Panc1 (cell line): ENCODE measurements at regions not wholly inside any gene's neighbourhood (a gene's known extent, or its start where the extent isn't known, plus 50 kb on each side); places are given as distances from the start of the nearest gene placed in this dataset.
"Not testable (repeated sequence)": the region's sequence is repeated elsewhere in the genome, so short reads cannot be mapped to it uniquely, and the experiment has no call there.

ENCODE experiments used
- ATAC-seq: fragments of 200-7000 bp; cut with Tn5 transposase; 2 replicates; pipeline ENCODE4 v1.9.1; 2020; ENCODE audit warnings: mild to moderate bottlenecking, moderate library complexity
- BruUV-seq: library from RNA; stranded (reverse); fragments of 400-500 nt; replicated peaks from 2 replicates; lab custom pipeline; 2021; lab: Mats Ljungman, UMichigan
- CTCF ChIA-PET: fragments of 300-600 bp; sonication (Branson Sonifier 250); formaldehyde crosslinking; loops from one replicate; lab custom pipeline; 2022; ENCODE audit warnings: antibody characterized with exemption; lab: Charles Lee
- POLR2A ChIA-PET: fragments of 300-600 bp; sonication (Branson Sonifier 250); formaldehyde crosslinking; loops from one replicate; lab custom pipeline; 2022; ENCODE audit warnings: antibody characterized with exemption; lab: Charles Lee
- DNase-seq: peaks from one replicate; pipeline ENCODE4 v3.0.0-alpha.2; 2010; ENCODE audit warnings: low read depth, low spot score
- H3K27ac ChIP-seq: 2 replicates; pipeline ENCODE4 v1.5.1; 2011; ENCODE audit warnings: mild to moderate bottlenecking, low read length, inconsistent platforms
- H3K27me3 ChIP-seq: fragments of 200-500 bp; sonication (Bioruptor generic); 2 replicates; pipeline ENCODE4 v1.6.0; 2014; ENCODE audit warnings: low read length, inconsistent platforms; ENCODE audit not compliant: control insufficient read depth, insufficient read depth
- H3K36me3 ChIP-seq: fragments of 200-500 bp; sonication (Bioruptor generic); 2 replicates; pipeline ENCODE4 v1.5.1; 2014; ENCODE audit warnings: inconsistent platforms, mild to moderate bottlenecking, low read length, moderate library complexity; ENCODE audit not compliant: control insufficient read depth, insufficient read depth
- H3K4me1 ChIP-seq: 2 replicates; pipeline ENCODE4 v1.5.1; 2011; ENCODE audit warnings: inconsistent platforms, mild to moderate bottlenecking, low read length, moderate library complexity; ENCODE audit not compliant: control insufficient read depth, insufficient read depth
- H3K4me3 ChIP-seq, 2 experiments: 2 replicates each; pipeline ENCODE4 v1.5.1; 2011 to 2012; ENCODE audit warnings: low read depth in 2 of 2, low read length in 2 of 2, mild to moderate bottlenecking in 2 of 2, inconsistent platforms in 1 of 2, moderate library complexity in 1 of 2
- H3K9me3 ChIP-seq: fragments of 200-500 bp; sonication (Bioruptor generic); 2 replicates; pipeline ENCODE4 v1.5.1; 2014; ENCODE audit warnings: low read depth, mild to moderate bottlenecking, inconsistent platforms, low read length, moderate library complexity; ENCODE audit not compliant: control insufficient read depth, insufficient read depth
- POLR2AphosphoS5 ChIP-seq: IDR thresholded peaks from 2 replicates; pipeline ENCODE4 v1.6.1; 2012; ENCODE audit warnings: mild to moderate bottlenecking, low read depth, low read length, moderate library complexity
- SIN3A ChIP-seq: IDR thresholded peaks from 2 replicates; pipeline ENCODE4 v1.6.1; 2012; ENCODE audit warnings: low read depth, mild to moderate bottlenecking, low read length, moderate library complexity, borderline replicate concordance; ENCODE audit not compliant: insufficient read depth
- TCF7L2 ChIP-seq: IDR thresholded peaks from 2 replicates; pipeline ENCODE4 v1.6.1; 2011; ENCODE audit warnings: mild to moderate bottlenecking, low read depth, low read length, inconsistent platforms
- in situ Hi-C: cut with HindIII; loops from 2 replicates; pipeline ENCODE4 v1.10.0; 2016; ENCODE audit warnings: low sequenced_read_pairs, low pct_unique_long_range_greater_than_20kb
- intact Hi-C: fragments of 100-400 bp; cut with micrococcal nuclease; formaldehyde crosslinking; loops from one replicate; pipeline ENCODE4 v1.10.0; 2022; ENCODE audit not compliant: unreplicated experiment
- TF ChIP-seq, protein P1 (sequence below), 2 experiments: IDR thresholded peaks; 2 replicates each; pipeline ENCODE4 v1.6.1; 2011 to 2012; ENCODE audit warnings: low read depth in 2 of 2, control low read depth in 1 of 2, low read length in 1 of 2, mild to moderate bottlenecking in 1 of 2, moderate library complexity in 1 of 2; ENCODE audit not compliant: insufficient read depth in 1 of 2
- TF ChIP-seq, protein P2 (sequence below): fragments of 450-650 bp; IDR thresholded peaks from 2 replicates; pipeline ENCODE4 v1.5.1; 2017; ENCODE audit warnings: mild to moderate bottlenecking

DNA sequence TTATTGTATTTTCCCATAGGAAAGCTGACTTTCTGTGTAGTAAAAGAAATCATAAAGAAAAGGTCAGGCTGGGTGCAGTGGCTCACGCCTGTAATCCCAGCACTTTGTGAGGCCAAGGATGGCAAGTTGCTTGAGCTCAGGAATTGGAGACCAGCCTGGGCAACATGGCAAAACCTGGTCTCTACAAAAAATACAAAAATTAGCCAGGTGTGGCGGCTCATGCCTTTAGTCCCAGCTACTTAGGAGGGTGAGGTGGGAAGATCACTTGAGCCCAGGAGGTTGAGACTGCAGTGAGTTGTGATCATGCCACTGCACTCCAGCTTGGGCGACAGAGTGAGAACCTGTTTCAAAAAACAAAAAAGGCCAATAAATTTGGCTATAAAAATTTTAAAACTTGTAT is 79.4 kb upstream of the MKI67 start:
- DNase-seq, H3K4me3 ChIP-seq, BruUV-seq, H3K4me1 ChIP-seq, intact Hi-C loops, POLR2A ChIA-PET, ATAC-seq, H3K27ac ChIP-seq, H3K36me3 ChIP-seq, H3K9me3 ChIP-seq, CTCF ChIA-PET, H3K27me3 ChIP-seq, in situ Hi-C loops: not testable (repeated sequence)

DNA sequence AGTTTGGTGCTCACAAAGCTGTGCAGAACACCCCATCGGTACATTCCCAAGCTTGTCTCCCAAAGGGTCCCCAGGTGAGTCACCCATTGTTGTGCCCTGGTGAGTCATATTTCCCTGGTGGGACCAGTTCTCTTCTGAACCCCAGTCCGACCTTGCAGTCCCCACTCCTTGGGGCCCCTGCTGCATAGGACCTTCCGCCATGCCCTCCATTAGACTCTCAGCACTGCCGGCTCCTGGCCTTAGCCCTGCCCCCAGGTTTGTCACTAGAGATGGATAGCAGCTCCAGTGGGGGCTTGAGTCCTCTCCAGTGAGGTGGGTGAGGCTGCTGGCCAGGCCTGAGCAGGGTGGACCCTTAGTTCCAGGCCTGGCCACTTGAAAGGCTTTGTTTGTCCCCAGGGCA is 80.5 kb upstream of the MKI67 start:
- no peak for DNase-seq
- ChIA-PET POLR2A (no interaction called here), CTCF (interaction anchor here (0.8 kb wide), 1 partner anchor 9 kb away, joined by 3 read pairs; no protein-coding TSS in a partner anchor)
- Histone ChIP-seq H3K9me3 (no peaks in the 10 kb centered on the region), H3K4me1 (no peaks in the 10 kb centered on the region), H3K4me3 (no peak overlapping the region), H3K36me3 (no peaks in the 10 kb centered on the region; the same call in 1 of the 2 replicates), H3K27ac (no peak overlapping the region), H3K27me3 (peaks cover 3% of the 10 kb centered on the region; the same call in 1 of the 2 replicates)
- no TSS peak for BruUV-seq
- TF ChIP-seq, protein P1, sequence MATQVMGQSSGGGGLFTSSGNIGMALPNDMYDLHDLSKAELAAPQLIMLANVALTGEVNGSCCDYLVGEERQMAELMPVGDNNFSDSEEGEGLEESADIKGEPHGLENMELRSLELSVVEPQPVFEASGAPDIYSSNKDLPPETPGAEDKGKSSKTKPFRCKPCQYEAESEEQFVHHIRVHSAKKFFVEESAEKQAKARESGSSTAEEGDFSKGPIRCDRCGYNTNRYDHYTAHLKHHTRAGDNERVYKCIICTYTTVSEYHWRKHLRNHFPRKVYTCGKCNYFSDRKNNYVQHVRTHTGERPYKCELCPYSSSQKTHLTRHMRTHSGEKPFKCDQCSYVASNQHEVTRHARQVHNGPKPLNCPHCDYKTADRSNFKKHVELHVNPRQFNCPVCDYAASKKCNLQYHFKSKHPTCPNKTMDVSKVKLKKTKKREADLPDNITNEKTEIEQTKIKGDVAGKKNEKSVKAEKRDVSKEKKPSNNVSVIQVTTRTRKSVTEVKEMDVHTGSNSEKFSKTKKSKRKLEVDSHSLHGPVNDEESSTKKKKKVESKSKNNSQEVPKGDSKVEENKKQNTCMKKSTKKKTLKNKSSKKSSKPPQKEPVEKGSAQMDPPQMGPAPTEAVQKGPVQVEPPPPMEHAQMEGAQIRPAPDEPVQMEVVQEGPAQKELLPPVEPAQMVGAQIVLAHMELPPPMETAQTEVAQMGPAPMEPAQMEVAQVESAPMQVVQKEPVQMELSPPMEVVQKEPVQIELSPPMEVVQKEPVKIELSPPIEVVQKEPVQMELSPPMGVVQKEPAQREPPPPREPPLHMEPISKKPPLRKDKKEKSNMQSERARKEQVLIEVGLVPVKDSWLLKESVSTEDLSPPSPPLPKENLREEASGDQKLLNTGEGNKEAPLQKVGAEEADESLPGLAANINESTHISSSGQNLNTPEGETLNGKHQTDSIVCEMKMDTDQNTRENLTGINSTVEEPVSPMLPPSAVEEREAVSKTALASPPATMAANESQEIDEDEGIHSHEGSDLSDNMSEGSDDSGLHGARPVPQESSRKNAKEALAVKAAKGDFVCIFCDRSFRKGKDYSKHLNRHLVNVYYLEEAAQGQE (IDR thresholded peaks at IDR 0.05; ENCODE audit: insufficient read depth in 1 of 2, low read depth in 2 of 2, low read length in 1 of 2) = no peak
- TF ChIP-seq TCF7L2 (no peak), SIN3A (no peak), POLR2AphosphoS5 (no peak)
- TF ChIP-seq, protein P2, sequence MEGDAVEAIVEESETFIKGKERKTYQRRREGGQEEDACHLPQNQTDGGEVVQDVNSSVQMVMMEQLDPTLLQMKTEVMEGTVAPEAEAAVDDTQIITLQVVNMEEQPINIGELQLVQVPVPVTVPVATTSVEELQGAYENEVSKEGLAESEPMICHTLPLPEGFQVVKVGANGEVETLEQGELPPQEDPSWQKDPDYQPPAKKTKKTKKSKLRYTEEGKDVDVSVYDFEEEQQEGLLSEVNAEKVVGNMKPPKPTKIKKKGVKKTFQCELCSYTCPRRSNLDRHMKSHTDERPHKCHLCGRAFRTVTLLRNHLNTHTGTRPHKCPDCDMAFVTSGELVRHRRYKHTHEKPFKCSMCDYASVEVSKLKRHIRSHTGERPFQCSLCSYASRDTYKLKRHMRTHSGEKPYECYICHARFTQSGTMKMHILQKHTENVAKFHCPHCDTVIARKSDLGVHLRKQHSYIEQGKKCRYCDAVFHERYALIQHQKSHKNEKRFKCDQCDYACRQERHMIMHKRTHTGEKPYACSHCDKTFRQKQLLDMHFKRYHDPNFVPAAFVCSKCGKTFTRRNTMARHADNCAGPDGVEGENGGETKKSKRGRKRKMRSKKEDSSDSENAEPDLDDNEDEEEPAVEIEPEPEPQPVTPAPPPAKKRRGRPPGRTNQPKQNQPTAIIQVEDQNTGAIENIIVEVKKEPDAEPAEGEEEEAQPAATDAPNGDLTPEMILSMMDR = no peak
- in situ Hi-C loops (no loop called here), intact Hi-C loops (no loop called here)
- ATAC-seq = no peak

DNA sequence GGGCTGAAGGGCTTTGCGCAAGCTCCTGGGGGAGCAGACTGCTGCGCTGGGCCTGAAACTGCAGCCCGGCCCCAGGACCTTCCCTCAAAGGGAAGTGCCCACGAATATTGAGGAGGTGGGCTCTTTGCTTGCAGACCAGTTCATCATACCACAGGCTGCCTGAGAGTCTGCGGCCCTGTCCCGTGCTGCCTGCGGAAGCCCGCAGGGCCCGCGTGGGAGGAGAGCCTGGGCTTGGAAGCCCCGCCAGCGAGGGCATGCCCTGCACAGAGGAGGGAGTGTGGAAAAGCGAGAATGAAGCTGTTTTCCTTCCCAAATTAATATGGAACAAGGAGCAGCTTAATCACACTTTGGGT is 83.6 kb upstream of the MKI67 start:
- H3K27ac ChIP-seq = no peak overlapping the region
- H3K36me3 ChIP-seq = no peaks in the 10 kb centered on the region; the same call in 1 of the 2 replicates
- H3K4me1 ChIP-seq = no peaks in the 10 kb centered on the region
- H3K4me3 ChIP-seq = no peak overlapping the region; a peak in 1 of 4 replicates
- BruUV-seq = no TSS peak
- no peak for DNase-seq
- ATAC-seq = no peak
- no peak for TF ChIP-seq TCF7L2
- TF ChIP-seq, protein P1 (IDR thresholded peaks at IDR 0.05; ENCODE audit: insufficient read depth in 1 of 2, low read depth in 2 of 2, low read length in 1 of 2) = no peak
- TF ChIP-seq, protein P2 = no peak
- TF ChIP-seq POLR2AphosphoS5 = no peak
- TF ChIP-seq SIN3A = no peak
- H3K9me3 ChIP-seq = no peaks in the 10 kb centered on the region
- peaks cover 3% of the 10 kb centered on the region; the same call in 1 of the 2 replicates for H3K27me3 ChIP-seq
- ChIA-PET CTCF (interaction anchor here (0.5 to 0.7 kb wide), 2 partner anchors 9 to 108 kb away, joined by 3 to 11 read pairs; no protein-coding TSS in a partner anchor), POLR2A (no interaction called here)
- in situ Hi-C loops = no loop called here
- intact Hi-C loops = no loop called here
